GM12865 (cell line): ENCODE measurements at regions not wholly inside any gene's neighbourhood (a gene's known extent, or its start where the extent isn't known, plus 50 kb on each side); places are given as distances from the start of the nearest gene placed in this dataset.

Experiments
- DNase-seq: peaks from one replicate; pipeline ENCODE4 v3.0.0; 2010; ENCODE audit warnings: low read depth
- H3K4me3 ChIP-seq: 2 replicates; pipeline ENCODE4 v1.5.1; 2011; ENCODE audit warnings: mild to moderate bottlenecking, low read depth, low read length, control low read depth
- TF ChIP-seq, protein P1 (sequence below): IDR thresholded peaks from 2 replicates; pipeline ENCODE4 v1.5.1; 2011; ENCODE audit warnings: low read length, control low read depth, low read depth, inconsistent platforms; ENCODE audit not compliant: insufficient read depth; ENCODE audit errors: missing control alignments

DNA sequence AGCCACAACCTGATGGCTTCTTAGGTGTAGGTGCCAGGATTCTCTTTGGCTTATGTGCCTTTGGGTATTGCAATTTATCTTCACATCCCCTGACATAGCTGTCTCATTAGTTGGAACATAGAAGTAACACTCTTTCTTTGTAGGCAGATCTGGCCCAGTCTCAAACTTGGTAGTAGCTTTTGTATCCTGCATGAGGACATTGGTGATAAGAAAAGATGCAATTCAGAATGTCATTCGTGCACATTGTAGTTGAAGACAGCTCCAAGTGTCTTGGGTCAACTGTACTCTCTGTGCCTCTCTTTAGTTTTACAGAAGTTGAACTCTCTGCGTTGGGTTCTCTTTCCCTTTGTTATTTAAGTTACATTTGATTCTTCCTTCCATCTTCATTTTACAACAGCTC, 69.6 kb upstream of the BCL11A start:
- no peak for DNase-seq
- H3K4me3 ChIP-seq = no peak overlapping the region
- TF ChIP-seq, protein P1, sequence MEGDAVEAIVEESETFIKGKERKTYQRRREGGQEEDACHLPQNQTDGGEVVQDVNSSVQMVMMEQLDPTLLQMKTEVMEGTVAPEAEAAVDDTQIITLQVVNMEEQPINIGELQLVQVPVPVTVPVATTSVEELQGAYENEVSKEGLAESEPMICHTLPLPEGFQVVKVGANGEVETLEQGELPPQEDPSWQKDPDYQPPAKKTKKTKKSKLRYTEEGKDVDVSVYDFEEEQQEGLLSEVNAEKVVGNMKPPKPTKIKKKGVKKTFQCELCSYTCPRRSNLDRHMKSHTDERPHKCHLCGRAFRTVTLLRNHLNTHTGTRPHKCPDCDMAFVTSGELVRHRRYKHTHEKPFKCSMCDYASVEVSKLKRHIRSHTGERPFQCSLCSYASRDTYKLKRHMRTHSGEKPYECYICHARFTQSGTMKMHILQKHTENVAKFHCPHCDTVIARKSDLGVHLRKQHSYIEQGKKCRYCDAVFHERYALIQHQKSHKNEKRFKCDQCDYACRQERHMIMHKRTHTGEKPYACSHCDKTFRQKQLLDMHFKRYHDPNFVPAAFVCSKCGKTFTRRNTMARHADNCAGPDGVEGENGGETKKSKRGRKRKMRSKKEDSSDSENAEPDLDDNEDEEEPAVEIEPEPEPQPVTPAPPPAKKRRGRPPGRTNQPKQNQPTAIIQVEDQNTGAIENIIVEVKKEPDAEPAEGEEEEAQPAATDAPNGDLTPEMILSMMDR = no peak

DNA sequence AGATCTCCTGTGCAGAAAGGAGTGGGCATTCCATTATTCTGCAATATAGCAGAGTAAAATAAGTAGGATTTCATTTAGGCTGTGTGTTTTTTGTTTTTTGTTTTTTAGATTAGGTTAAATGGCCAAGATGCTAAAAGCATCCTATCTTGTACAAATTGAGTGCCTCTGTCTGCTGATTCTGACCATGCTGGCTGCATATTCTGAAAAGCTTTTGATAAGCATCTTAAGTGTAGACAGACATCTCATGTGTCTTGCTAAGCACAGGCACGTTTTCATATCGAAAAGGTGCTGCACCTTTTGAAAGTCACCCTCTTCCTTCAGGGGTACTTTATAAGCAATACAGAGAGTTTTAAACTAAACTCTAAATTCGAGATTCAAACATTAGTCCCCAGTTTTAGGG, 74.0 kb upstream of the BCL11A start:
- H3K4me3 ChIP-seq = no peak overlapping the region
- DNase-seq = no peak
- TF ChIP-seq, protein P1 = no peak

DNA sequence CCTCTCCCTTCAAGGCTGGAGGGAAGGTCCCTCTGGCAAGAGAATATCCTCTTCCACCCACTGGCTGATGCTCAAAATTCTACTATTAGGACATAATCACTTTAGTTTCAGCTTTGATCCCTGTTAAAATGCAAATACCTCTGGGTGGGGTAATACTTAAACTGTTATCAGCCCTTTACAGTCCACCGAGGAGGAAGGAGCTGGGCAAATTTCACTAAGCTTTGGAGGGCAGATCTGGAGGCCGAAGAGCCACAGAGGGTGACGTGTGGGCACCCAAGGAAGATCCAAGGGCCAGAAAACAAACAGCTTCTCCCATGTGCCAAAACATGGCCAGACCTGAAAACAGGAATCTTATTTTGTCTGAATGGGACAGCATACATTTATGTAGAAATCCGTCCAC, 74.6 kb upstream of the BCL11A start:
- no peak overlapping the region for H3K4me3 ChIP-seq
- no peak for DNase-seq
- TF ChIP-seq, protein P1 = no peak

DNA sequence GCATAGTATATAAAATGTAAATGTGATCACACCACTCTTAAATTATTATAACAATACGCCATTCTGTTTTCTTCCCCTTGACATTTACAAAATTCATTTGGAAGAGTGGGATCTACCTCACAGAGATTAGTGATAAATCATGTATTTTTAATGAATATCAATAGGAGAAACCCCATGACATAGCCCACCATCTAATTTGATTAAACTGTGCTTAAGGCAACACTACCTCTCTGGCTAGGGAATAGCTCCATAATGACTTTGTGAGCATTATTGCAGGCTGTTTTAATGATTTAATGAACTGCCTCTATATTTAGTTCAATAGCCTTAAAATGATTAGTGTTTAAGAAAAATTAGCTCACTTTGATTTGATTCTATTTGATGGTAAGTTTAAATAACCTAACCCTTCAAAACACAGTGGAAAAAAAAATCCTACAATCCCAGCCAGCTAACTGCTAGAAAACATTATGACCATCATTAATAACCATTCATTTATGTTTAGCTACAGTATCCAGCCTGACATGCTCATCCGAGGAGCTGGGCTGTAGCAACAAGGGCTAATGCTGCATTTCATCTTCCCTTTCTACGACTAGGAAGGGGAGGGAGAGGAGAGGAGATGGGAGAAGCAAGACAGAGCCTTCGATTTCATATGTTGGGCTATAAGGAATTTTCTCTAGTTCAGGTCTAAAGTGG, 75.3 kb upstream of the BCL11A start:
- no peak for DNase-seq

DNA sequence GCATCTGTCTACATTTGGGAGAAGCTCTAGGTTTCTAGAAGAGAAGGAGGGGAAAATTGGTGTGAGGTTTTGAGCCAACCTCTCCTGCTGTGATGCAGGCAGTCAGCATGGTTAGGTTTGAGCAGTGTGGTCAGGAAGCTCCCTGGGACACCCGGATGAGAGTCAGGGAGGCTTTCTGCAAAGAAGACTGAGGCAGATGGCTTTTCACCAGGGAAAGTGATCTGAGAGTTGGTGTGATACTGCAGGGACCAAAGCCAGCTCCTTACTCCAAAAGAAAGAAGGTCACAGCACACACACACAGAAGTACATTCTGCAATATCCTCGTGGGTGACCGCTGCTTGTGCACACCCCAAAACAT, 75.8 kb upstream of the BCL11A start:
- no peak for DNase-seq
- H3K4me3 ChIP-seq = no peak overlapping the region
- TF ChIP-seq, protein P1 = no peak

More for the DNA sequence above, 75.3 kb upstream of the BCL11A start:
- no peak overlapping the region for H3K4me3 ChIP-seq
- TF ChIP-seq, protein P1 = no peak

DNA sequence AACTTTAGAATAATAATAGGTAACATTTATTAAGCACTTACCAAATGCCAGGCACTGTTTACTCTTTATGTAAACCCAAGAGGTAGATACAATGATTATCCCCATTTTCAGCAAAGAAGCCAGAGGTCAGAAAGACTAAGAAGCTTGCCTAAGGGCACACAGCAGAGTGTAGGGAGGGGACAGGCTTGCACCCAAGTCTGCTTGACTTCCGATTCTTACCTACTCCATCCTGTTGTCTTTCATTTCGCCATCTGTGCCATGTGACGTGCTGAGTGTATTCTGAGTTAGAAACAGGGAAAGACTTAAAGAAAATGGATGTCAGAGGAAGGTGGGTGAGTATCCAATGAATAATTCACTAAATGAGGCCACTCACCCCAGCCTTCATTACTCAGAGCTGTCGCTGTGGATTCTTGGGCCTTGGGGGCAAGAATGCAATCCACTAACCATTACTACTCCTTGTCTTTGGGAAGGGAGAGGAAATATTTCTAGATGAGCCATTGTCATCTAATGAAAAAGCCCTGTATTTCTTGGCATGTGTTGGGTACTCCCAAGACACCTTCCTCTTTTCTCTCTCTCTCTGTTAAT, 76.4 kb upstream of the BCL11A start:
- TF ChIP-seq, protein P1 = no peak
- H3K4me3 ChIP-seq = no peak overlapping the region
- DNase-seq = no peak

DNA sequence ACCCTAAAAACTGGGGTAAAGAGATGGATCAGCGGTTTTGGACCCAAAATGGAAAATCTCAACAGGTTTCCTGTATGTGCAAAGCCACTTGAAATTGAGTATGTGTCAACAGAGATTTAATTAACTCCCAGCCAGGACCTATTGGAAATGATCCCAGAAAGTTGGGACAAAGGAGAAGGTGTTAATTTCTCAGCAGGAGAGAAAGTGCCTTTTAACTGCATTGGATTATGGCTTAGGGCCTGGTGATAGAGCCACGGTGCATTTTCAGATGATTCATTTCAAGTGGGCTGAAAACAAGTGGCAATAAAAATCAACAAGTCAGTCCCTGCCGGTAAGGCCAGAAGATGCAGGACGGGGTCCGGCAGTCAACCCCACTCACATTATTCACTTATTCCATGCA, 80.2 kb upstream of the BCL11A start:
- TF ChIP-seq, protein P1 = no peak
- DNase-seq = no peak
- no peak overlapping the region for H3K4me3 ChIP-seq
